Stimulated activated CD4-positive, alpha-beta T cell treated with anti-CD3 and anti-CD28 coated beads, Interleukin-12 subunit alpha, Interleukin-12 subunit beta, amount 100 ng/mL, for 48 hours (primary cell): ENCODE measurements at regions not wholly inside any gene's neighbourhood (a gene's known extent, or its start where the extent isn't known, plus 50 kb on each side); places are given as distances from the start of the nearest gene placed in this dataset.

Source experiments
- DNase-seq, 3 donors: peaks; one replicate each; pipeline ENCODE4 v3.0.0-alpha.2; 2020; ENCODE audit warnings: low read depth in 2 of 3, low spot score in 1 of 3

DNA sequence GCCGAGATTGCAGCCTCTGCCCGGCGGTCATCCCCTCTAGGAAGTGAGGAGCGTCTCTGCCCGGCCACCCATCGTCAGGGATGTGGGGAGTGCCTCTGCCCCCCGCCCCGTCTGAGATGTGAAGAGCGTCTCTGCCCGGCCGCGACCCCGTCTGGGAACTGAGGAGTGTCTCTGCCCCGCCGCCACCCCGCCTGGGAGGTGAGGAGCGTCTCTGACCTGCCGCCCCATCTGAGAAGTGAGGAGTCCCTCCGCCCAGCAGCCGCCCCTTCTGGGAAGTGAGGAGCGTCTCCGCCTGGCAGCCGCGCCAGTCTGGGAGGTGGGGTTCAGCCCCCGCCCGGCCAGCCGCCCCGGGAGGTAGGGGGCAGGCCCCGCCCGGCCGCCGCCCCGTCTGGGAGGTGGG is 544.0 kb downstream of the CCER1 start:
- no peak for DNase-seq

DNA sequence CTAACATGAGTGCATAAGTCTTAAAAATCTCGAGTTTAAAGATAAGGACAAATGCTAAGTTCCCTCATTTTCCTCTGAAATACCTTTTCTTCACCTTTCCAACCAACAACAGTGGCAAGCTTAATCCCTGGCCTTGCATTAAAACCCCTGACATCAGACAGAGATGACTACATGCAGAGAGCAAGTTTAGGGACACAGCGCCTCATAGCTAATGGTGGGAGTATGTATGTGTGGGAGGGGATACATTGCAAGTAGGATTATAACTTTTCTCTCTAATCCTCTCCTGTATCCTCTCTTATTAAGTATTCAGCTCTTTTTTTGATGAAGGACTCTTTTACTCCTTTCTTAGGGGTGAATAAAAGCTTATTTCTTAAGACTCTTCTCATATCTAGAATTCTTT is 547.1 kb downstream of the CCER1 start:
- no peak for DNase-seq

GRCh38 chr12:90404071-90404470 is 550.9 kb downstream of the CCER1 start:
- DNase-seq: no peak

- no peak for DNase-seq
Measured at GRCh38 chr12:90401185-90401584, 553.8 kb downstream of the CCER1 start.

GRCh38 chr12:90399357-90399756 is 555.6 kb downstream of the CCER1 start:
- no peak for DNase-seq

- DNase-seq: no peak
Measured at GRCh38 chr12:90398285-90398836, 556.6 kb downstream of the CCER1 start.

- DNase-seq: no peak
Measured at GRCh38 chr12:90396556-90396955, 558.4 kb downstream of the CCER1 start.

- no peak for DNase-seq
Measured at GRCh38 chr12:90393652-90394051, 561.3 kb downstream of the CCER1 start.

GRCh38 chr12:90393089-90393488 is 561.9 kb downstream of the CCER1 start:
- DNase-seq: no peak

DNA sequence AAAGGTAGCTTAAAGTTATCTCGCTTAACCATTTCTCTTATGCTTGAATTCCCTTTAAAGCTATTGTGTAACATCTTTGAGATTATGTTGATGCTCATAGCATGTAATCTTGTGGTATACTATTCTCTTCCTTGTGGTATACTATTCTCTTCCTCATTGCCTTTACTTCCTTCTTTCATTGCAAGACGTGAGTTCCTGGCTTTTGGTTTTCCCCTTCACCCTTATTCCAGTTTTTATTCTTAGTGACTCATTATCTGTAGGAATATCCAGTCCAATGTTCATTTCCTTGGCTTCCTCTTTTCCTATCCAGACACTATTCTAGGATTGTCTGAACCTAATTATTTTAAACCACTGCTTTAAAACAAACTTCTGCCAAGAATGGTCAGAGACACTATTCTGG is 564.0 kb downstream of the CCER1 start:
- no peak for DNase-seq

DNA sequence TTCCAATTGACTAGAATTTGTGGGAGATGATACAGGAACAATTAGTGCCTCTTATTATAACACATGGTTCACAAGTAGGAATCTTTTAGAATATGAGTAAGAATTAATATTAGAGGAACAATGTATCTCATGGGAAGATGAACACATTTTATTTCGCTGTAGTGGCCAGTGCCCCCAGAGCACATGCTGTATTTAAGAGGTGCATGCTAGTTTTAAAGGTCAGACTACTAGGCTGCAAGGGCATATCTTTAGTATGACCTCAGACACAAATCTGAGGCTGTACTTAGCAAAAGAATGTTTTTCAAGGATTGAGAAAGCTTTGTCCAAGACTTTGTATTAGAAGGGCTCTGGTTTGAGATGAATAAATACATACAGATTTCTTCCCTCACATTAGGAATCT is 586.9 kb downstream of the CCER1 start:
- no peak for DNase-seq

GRCh38 chr12:90366286-90366685 is 588.7 kb downstream of the CCER1 start:
- DNase-seq: no peak

GRCh38 chr12:90360300-90360699 is 594.7 kb downstream of the CCER1 start:
- DNase-seq: no peak

DNA sequence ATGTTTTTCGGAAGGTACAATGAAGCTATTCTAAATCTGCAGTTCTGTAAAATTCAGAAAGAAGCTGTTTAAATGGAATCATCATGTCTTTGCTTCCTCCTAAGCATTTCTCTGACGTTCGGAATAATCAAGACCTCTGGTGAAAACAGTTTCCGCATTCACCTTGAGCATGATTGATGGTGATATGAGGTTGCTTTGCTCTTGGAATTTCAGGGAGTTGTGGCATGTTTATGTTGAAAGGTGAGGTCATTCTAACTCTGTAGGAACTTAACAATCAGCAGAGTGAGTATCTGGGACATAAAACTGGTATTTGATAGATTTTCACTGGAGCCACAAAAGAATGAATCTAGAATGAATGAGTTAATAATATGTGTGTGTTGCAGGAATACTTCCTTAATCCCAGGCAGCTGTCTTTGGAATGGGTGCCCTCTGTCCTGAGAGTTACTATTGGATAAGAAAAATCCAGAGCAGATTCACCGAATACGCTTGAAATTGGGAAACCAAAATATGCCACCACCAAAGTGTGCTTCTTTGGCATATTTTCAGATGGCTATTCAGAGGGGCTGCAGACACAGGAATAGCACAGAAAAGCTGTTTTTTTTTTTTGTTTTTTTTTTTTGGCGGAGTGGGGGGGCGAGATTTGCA is 599.1 kb downstream of the CCER1 start:
- no peak for DNase-seq

GRCh38 chr12:90343966-90344365 is 611.0 kb downstream of the CCER1 start:
- no peak for DNase-seq

- DNase-seq: no peak
Measured at GRCh38 chr12:90342081-90342480, 612.9 kb downstream of the CCER1 start.

DNA sequence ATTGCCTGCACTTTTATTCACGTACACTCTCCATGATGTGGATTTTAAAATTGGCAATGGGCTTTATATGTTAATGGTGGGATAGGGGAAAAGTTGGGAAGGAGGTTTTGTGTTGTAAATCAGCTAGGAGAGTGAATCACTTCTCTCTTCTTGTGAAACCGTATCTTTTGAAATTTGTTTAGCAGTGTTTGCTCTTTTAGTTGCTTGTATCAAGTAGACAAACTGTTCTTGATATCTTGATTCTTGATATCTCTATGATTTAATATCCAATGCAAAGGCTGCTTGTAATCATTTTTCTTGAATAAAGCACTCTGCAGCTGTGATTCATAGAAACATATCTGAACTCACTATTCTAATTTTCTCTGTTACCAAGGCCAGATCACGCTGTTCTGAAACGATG is 615.1 kb downstream of the CCER1 start:
- no peak for DNase-seq

DNA sequence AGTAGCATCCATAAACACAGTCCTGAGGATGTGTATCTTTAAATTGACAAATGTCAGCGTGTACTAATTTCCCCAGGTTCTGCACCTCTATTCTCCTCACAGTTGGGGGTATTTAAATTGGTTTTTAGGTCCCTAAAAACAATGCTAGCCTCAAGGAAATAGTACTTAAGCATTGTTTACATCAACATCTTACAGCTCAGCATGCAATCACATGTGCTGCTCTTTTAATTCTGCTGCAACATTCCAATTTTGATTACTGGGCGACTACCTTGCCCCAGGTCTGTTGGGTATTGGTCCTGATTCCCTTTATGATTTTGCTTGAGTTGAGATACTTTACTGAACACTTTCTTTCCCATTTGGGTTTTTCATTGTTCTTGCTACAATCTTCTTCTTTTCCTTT is 616.6 kb downstream of the CCER1 start:
- no peak for DNase-seq

GRCh38 chr12:90337018-90337417 is 618.0 kb downstream of the CCER1 start:
- DNase-seq: no peak

GRCh38 chr12:90335566-90335965 is 619.4 kb downstream of the CCER1 start:
- no peak for DNase-seq

DNA sequence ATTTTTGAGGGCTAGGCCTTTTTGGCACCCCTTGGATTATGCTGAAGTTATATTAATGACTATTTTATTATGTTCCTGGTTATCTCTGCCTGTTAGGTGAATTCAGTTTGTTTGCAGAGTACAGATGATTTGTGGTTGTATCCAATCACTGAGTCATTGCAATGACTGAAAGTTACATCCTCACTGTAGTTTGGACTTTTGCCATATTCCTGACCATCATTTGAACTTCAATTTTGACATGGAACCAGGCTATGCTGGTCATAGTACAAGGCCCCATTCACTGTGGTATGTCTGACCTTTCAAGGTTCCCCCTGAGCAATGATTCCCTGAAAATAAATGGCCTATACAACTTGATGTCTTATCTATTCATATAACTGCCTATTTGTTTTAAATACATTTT is 621.0 kb downstream of the CCER1 start:
- DNase-seq: no peak

GRCh38 chr12:90333424-90333823 is 621.6 kb downstream of the CCER1 start:
- DNase-seq: no peak

DNA sequence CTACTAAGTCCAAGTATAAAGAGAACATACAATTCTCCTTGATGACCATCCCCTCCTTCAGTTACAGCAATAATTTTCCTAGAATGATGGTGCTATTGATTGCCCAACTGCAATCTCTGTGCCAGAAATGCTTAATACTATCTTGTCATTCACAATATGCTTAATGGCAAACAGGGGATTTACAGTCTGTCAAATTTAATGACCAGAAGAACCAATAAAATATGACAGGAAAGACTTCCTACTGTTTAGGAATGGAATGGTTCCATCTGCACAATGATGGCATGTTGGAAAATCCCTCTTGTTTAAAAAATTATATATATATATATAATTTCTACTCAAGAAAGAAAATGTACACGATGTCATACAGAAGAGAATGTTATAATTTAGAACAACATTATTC is 623.2 kb downstream of the CCER1 start:
- DNase-seq: no peak
